DMS 273 (cell line): ENCODE measurements at regions not wholly inside any gene's neighbourhood (a gene's known extent, or its start where the extent isn't known, plus 50 kb on each side); places are given as distances from the start of the nearest gene placed in this dataset.
"Not testable (repeated sequence)": the region's sequence is repeated elsewhere in the genome, so short reads cannot be mapped to it uniquely, and the experiment has no call there.

Experiments used
- DNase-seq: peaks from one replicate; lab custom pipeline; 2025; ENCODE audit not compliant: unreplicated experiment; lab: John Stamatoyannopoulos, UW

GRCh38 chr18:14190776-14191442 is 58.7 kb upstream of the ZNF519 start:
- not testable (repeated sequence) for DNase-seq

GRCh38 chr18:14189858-14190257 is 57.6 kb upstream of the ZNF519 start:
- no peak for DNase-seq

GRCh38 chr18:14188751-14189406 is 56.6 kb upstream of the ZNF519 start:
- not testable (repeated sequence) for DNase-seq
